NOMO-1 treated with DMSO at 0.1 percent for 48 hours (cell line): ENCODE measurements at regions not wholly inside any gene's neighbourhood (a gene's known extent, or its start where the extent isn't known, plus 50 kb on each side); places are given as distances from the start of the nearest gene placed in this dataset.
"Not testable (repeated sequence)": the region's sequence is repeated elsewhere in the genome, so short reads cannot be mapped to it uniquely, and the experiment has no call there.

Experiments
- DNase-seq: peaks from one replicate; lab custom pipeline; 2025; ENCODE audit not compliant: unreplicated experiment; lab: John Stamatoyannopoulos, UW

GRCh38 chr10:22086730-22087401, 83.3 kb upstream of the DNAJC1 start:
- no peak for DNase-seq

DNA sequence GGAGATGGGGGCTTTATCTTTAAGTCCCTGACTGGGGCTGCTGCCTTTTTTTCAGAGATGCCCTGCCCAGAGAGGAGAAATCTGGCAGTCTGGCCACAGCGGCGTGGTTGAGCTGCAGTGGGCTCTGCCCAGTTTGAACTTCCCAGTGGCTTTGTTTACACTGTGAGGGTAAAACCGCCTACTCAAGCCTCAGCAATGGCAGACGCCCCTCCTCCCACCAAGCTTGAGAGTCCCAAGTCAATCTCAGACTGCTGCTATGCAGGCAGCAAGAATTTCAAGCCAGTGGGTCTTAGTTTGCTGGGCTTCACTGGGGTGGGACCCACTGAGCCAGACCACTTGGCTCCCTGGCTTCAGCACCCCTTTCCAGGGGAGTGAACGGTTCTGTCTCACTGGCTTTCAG, 76.4 kb upstream of the DNAJC1 start:
- not testable (repeated sequence) for DNase-seq

- DNase-seq: no peak
Observed at GRCh38 chr10:22071332-22071731, 67.8 kb upstream of the DNAJC1 start.

DNA sequence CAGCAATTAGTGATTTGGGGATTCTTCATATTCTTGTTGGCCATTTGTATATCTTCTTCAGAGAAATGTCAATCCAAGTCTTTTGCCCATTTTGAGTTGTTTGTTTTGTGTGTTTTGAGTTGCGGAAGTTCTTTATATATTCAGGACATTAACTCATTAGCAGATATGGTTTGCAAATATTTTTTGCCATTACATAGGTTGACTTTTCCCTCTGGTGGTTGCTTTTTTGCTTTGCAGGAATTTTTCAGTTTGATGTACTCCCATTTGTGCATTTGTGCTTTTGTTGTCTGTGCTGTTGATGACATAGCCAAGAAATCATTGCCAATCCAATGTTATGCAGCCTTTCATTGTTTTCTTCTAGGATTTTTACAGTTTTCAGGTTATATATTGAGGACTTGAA, 63.6 kb upstream of the DNAJC1 start:
- DNase-seq: no peak

- not testable (repeated sequence) for DNase-seq
Observed at GRCh38 chr10:22060984-22061383, 57.5 kb upstream of the DNAJC1 start.

DNA sequence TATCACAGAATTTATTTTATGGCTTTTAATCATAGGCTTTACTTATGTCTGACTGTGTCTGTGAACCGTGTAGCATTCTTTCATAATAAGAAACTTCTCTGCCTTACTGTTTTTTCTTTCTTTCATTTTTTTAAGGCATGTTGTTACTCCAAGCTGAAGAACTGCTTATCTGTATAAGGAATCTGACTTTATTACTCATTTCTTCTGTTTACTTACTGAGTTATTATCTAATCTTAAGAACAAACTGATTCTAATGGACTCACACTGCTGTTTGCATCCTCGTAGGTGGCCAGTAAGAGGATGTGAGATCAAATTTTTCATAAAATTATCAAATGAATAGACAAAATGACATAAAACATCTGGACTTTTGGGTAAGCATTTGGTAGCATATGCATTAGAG, 54.7 kb upstream of the DNAJC1 start:
- no peak for DNase-seq

DNA sequence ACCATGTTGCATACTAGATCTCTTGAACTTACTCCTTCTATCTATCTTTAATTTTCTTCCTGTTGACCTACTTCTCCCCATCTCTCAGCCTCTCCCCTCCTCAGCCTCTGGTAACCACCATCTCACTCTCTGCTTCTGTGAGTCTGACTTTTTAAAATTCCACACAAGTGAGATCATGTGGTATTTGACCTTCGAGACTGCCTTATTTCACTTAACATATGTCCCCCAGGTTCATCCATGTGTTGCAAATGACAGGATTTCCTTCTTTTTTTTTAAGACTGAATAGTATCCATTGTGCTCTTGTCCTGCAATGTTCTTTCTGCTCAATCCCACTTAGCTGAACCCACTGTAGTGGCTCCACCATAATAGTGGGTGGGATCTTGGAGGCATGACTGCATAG, 51.4 kb upstream of the DNAJC1 start:
- no peak for DNase-seq
